Testis (tissue), 2 donors: ENCODE measurements at regions not wholly inside any gene's neighbourhood (a gene's known extent, or its start where the extent isn't known, plus 50 kb on each side); places are given as distances from the start of the nearest gene placed in this dataset.

Experiments
- CTCF ChIP-seq, 3 experiments: fragments of 450-650 bp in 2 of 3; fragments of 200-600 bp in 1 of 3; sonication (generic) in 1 of 3; IDR thresholded peaks; one replicate each; pipeline ENCODE4 v1.5.1; 2016 to 2019; ENCODE audit warnings: antibody characterized with exemption in 3 of 3, mild to moderate bottlenecking in 2 of 3, moderate library complexity in 1 of 3
- POLR2A ChIP-seq: fragments of 450-650 bp; IDR thresholded peaks from one replicate; pipeline ENCODE4 v1.6.1; 2017; ENCODE audit warnings: antibody characterized with exemption, mild to moderate bottlenecking, moderate library complexity

GRCh38 chr9:643966-644365, 197.5 kb upstream of the DMRT1 start:
- no peak for TF ChIP-seq CTCF (IDR thresholded peaks at IDR 0.05)
- TF ChIP-seq POLR2A: no peak
